ENCODE measurements at regions not wholly inside any gene's neighbourhood (a gene's known extent, or its start where the extent isn't known, plus 50 kb on each side); places are given as distances from the start of the nearest gene placed in this dataset.
A peak's percentile ranks its signal among the peaks of the same experiment; 100 is the strongest.

GRCh38 chr1:55412060-55412459, 196.9 kb upstream of the USP24 start:
- DNase-seq (ENCODE audit: low spot score) = no peak

- DNase-seq (ENCODE audit: low spot score) = no peak
Observed at GRCh38 chr1:55402671-55403464, 187.7 kb upstream of the USP24 start.

GRCh38 chr1:55402142-55402541, 187.0 kb upstream of the USP24 start:
- DNase-seq (ENCODE audit: low spot score) = no peak

- no peak for DNase-seq (ENCODE audit: low spot score)
Observed at GRCh38 chr1:55400508-55400907, 185.3 kb upstream of the USP24 start.

GRCh38 chr1:55399346-55399745, 184.2 kb upstream of the USP24 start:
- DNase-seq (ENCODE audit: low spot score) = no peak

GRCh38 chr1:55396381-55396891, 181.3 kb upstream of the USP24 start:
- DNase-seq (ENCODE audit: low spot score) = no peak

- DNase-seq (ENCODE audit: low spot score) = no peak
Observed at GRCh38 chr1:55388960-55389359, 173.8 kb upstream of the USP24 start.

GRCh38 chr1:55387145-55387544, 172.0 kb upstream of the USP24 start:
- no peak for DNase-seq (ENCODE audit: low spot score)

- DNase-seq (ENCODE audit: low spot score) = no peak
Observed at GRCh38 chr1:55386456-55386855, 171.3 kb upstream of the USP24 start.

GRCh38 chr1:55385402-55386018, 170.3 kb upstream of the USP24 start:
- no peak for DNase-seq (ENCODE audit: low spot score)

GRCh38 chr1:55384637-55385036, 169.5 kb upstream of the USP24 start:
- no peak for DNase-seq (ENCODE audit: low spot score)

- no peak for DNase-seq (ENCODE audit: low spot score)
Observed at GRCh38 chr1:55382806-55383305, 167.7 kb upstream of the USP24 start.

- DNase-seq (ENCODE audit: low spot score) = no peak
Observed at GRCh38 chr1:55381983-55382382, 166.8 kb upstream of the USP24 start.

GRCh38 chr1:55381491-55381890, 166.3 kb upstream of the USP24 start:
- no peak for DNase-seq (ENCODE audit: low spot score)

- DNase-seq (ENCODE audit: low spot score) = no peak
Observed at GRCh38 chr1:55380355-55380970, 165.3 kb upstream of the USP24 start.

GRCh38 chr1:55378582-55378981, 163.4 kb upstream of the USP24 start:
- DNase-seq (ENCODE audit: low spot score) = no peak

GRCh38 chr1:55376897-55377296, 161.7 kb upstream of the USP24 start:
- DNase-seq (ENCODE audit: low spot score) = no peak

GRCh38 chr1:55375617-55376258, 160.6 kb upstream of the USP24 start:
- peak; percentile 60 for DNase-seq (ENCODE audit: low spot score)

- DNase-seq (ENCODE audit: low spot score) = no peak
Observed at GRCh38 chr1:55374801-55375616, 159.8 kb upstream of the USP24 start.

- no peak for DNase-seq (ENCODE audit: low spot score)
Observed at GRCh38 chr1:55374216-55374615, 159.1 kb upstream of the USP24 start.

- DNase-seq (ENCODE audit: low spot score) = no peak
Observed at GRCh38 chr1:55369474-55369873, 154.3 kb upstream of the USP24 start.

- no peak for DNase-seq (ENCODE audit: low spot score)
Observed at GRCh38 chr1:55368698-55369097, 153.5 kb upstream of the USP24 start.
